HG02973 (cell line): ENCODE measurements at regions not wholly inside any gene's neighbourhood (a gene's known extent, or its start where the extent isn't known, plus 50 kb on each side); places are given as distances from the start of the nearest gene placed in this dataset.
"Not testable (repeated sequence)": the region's sequence is repeated elsewhere in the genome, so short reads cannot be mapped to it uniquely, and the experiment has no call there.

ENCODE experiments used
- ATAC-seq: cut with Tn5 transposase; IDR thresholded peaks from one replicate; pipeline ENCODE4 v1.9.1; 2021; ENCODE audit warnings: moderate library complexity; ENCODE audit not compliant: unreplicated experiment

GRCh38 chr1:178020968-178021640 is 51.2 kb upstream of the SEC16B start:
- ATAC-seq, result no peak

DNA sequence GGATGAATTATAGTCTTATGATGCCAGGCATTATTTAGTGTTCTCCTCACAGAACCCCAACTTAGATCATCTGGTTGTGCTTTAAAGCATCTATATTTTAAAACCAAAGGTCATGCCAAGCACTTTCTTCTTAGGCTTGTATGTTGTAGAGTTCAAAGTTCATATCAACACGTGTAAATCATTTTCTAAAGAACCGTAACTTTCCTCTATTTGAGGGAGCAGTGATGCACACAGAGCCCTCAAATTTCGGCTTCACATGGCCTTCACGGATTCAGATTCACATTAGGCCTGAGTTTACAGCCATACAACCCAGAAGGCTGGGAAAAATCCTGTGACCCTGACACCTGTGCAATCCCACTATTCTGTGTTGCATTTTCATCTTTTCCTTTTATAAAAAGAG is 52.1 kb upstream of the SEC16B start:
- no peak for ATAC-seq

- ATAC-seq, result peak; percentile 50
Observed at GRCh38 chr1:178023181-178023618, 53.3 kb upstream of the SEC16B start.

- ATAC-seq, result no peak
Observed at GRCh38 chr1:178024504-178024903, 54.6 kb upstream of the SEC16B start.

- ATAC-seq, result no peak
Observed at GRCh38 chr1:178025613-178026356, 55.9 kb upstream of the SEC16B start.

DNA sequence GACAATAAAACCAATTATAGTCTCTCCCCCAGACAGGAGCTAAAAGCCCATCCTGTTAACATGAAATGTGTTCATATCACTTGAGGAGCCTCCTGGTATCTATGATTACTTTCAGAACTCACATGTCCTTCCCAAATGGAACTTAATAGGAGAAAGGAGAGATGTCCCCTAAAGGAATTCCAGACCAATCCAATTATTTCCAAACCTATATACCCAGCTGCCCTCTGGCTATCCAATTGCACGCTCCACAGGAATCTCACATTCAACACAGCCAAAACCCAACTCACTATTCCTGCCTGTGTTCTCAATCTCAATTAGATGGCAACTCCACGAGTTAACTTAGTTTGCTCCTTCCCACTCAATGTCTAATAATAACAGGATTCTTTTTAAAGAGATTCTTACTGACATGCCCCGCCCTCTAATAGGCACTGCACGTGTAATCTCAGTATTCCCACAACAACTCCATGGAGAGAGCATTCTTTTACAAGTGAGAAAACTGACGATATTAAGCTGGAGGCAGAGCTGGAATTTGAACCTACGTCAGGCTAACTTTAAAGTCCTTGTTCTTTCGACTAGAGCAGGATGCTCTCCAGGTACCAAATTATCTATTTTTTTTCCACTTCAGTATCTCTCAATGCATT is 59.1 kb upstream of the SEC16B start:
- no peak for ATAC-seq

DNA sequence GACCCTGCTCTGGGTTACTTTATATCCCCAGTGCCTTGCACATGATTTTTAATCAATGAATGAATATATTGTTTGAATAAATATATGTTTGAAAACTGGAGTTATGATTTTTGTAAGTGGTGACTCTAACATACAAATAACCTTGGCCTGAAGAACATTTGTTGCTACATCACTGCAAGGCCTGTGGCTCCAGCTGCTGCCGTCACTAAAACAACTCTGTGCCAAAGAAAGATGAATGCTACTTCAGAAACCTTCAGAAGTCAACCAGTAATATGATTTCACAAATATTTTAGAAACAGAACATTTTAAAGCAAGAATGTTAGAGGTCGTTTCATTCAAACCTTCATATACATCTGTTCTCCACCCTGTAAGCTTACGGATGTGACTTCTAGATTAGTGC is 60.6 kb upstream of the SEC16B start:
- no peak for ATAC-seq

- ATAC-seq, result peak; percentile 82
Observed at GRCh38 chr1:178031856-178032320, 62.0 kb upstream of the RASAL2 start.

DNA sequence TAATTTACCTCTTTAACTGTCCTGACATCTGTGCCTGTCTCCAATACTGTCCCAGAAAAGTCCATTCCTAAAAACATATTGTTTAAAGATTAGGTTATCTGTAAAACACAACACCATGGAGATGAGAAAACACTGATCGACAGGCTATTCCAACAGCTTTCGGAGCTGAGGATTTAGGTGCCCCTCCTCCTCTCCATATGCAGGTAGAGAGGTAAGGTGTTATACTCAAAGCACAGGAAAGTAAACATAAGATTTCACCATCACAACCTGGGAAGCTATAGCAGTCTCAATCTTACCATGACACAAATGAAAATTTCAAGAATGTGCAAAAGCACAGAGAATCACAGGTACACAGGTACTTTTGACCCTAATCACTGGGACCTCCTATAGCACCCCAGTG is 60.9 kb upstream of the RASAL2 start:
- no peak for ATAC-seq

GRCh38 chr1:178034676-178035075 is 59.2 kb upstream of the RASAL2 start:
- ATAC-seq, result no peak

GRCh38 chr1:178036090-178036489 is 57.8 kb upstream of the RASAL2 start:
- no peak for ATAC-seq

GRCh38 chr1:178037510-178038253 is 56.2 kb upstream of the RASAL2 start:
- no peak for ATAC-seq

DNA sequence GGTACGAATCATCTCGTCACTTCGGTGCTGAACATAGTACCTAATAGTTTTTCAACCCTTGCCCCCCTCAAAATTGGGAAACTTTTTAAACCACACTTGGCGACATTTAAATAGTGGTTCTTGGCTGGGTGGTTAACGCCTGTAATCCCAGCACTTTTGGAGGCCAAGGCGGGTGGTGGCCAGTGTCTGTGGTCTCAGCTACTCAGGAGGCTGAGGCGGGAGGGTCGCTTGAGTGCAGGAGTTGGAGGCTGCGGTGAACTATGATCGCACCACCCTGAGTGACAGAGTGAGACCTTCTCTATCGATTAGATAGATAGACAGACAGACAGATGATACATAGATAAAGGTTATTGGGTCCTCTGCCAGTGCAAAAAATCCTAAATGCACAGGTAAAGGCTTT is 55.5 kb upstream of the RASAL2 start:
- no peak for ATAC-seq

DNA sequence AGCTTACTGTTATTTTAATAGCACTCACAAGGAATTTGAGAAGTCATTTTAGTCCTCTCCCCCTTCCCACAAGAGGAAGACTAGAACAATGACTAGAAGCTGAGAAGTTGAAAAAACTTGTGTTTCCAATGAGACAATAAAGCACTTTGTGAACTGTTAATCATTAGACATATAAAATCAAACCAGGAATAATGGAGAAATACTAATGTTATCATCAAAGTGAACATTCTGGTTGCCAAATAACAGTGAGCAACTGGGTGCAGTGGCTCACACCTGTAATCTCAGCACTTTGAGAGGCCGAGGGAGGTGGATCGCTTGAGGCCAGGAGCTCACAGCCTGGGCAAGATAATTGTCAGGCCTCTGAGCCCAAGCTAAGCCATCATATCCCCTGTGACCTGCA is 54.0 kb upstream of the RASAL2 start:
- ATAC-seq, result no peak

DNA sequence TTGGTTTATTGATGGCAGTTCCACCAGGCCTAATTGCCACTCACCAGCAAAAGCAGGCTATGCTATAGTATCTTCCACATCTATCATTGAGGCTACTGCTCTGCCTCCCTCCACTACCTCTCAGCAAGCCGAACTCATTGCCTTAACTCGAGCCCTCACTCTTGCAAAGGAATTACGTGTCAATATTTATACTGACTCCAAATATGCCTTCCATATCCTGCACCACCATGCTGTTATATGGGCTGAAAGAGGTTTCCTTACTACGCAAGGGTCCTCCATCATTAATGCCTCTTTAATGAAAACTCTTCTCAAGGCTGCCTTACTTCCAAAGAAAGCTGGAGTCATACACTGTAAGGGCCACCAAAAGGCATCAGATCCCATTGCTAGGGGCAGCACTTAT is 50.0 kb upstream of the RASAL2 start:
- ATAC-seq, result not testable (repeated sequence)
